GM23338 (cell line): ENCODE measurements at regions not wholly inside any gene's neighbourhood (a gene's known extent, or its start where the extent isn't known, plus 50 kb on each side); places are given as distances from the start of the nearest gene placed in this dataset.

Experiments used
- ATAC-seq: fragments of 200-7000 bp; cut with Tn5 transposase; 3 replicates; pipeline ENCODE4 v1.9.1; 2020
- DNase-seq: peaks from one replicate; pipeline ENCODE4 v3.0.0-alpha.2; 2015; ENCODE audit warnings: low spot score
- H2AFZ ChIP-seq: fragments of 200-600 bp; sonication (generic); 2 replicates; pipeline ENCODE4 v1.8.0; 2016; ENCODE audit warnings: antibody characterized with exemption, mild to moderate bottlenecking, moderate library complexity
- H3F3A ChIP-seq: fragments of 200-600 bp; sonication (generic); replicated peaks from 2 replicates; pipeline ENCODE4 v1.8.0; 2017; ENCODE audit warnings: antibody characterized with exemption, mixed run types, low read depth
- H3K27ac ChIP-seq: fragments of 200-600 bp; sonication (generic); 2 replicates; pipeline ENCODE4 v1.6.1; 2016; ENCODE audit warnings: low read depth
- H3K27me3 ChIP-seq: fragments of 200-600 bp; sonication (generic); 2 replicates; pipeline ENCODE4 v1.8.0; 2016; ENCODE audit warnings: mild to moderate bottlenecking, mixed run types, moderate library complexity; ENCODE audit not compliant: insufficient read depth
- H3K36me3 ChIP-seq: fragments of 200-600 bp; sonication (generic); 2 replicates; pipeline ENCODE4 v1.8.0; 2016; ENCODE audit warnings: mild to moderate bottlenecking; ENCODE audit not compliant: insufficient read depth
- H3K4me1 ChIP-seq: fragments of 200-600 bp; sonication (generic); 2 replicates; pipeline ENCODE4 v1.8.0; 2016; ENCODE audit warnings: mild to moderate bottlenecking, moderate library complexity; ENCODE audit not compliant: insufficient read depth
- H3K4me2 ChIP-seq: fragments of 200-600 bp; sonication (generic); 2 replicates; pipeline ENCODE4 v1.7.1; 2017; ENCODE audit warnings: mixed run types
- H3K4me3 ChIP-seq: fragments of 200-600 bp; sonication (generic); 2 replicates; pipeline ENCODE4 v1.6.1; 2016; ENCODE audit warnings: mixed run types
- H3K79me2 ChIP-seq: fragments of 200-600 bp; sonication (generic); replicated peaks from 2 replicates; pipeline ENCODE4 v1.8.0; 2017; ENCODE audit warnings: mild to moderate bottlenecking; ENCODE audit not compliant: insufficient read depth
- H3K9me2 ChIP-seq: fragments of 200-600 bp; sonication (generic); 2 replicates; pipeline ENCODE4 v1.8.0; 2017; ENCODE audit not compliant: insufficient read depth
- H4K20me1 ChIP-seq: fragments of 200-600 bp; sonication (generic); replicated peaks from 2 replicates; pipeline ENCODE4 v1.8.0; 2017; ENCODE audit warnings: mild to moderate bottlenecking; ENCODE audit not compliant: insufficient read depth
- H3K27ac Mint-ChIP-seq: 2 replicates; pipeline ENCODE4 v1.8.0; 2020; ENCODE audit warnings: inconsistent platforms, mild to moderate bottlenecking, moderate library complexity, mixed read lengths
- H3K27me3 Mint-ChIP-seq: 3 replicates; pipeline ENCODE4 v1.8.0; 2022; ENCODE audit warnings: low read depth, mild to moderate bottlenecking, moderate library complexity, mixed read lengths, inconsistent platforms; ENCODE audit not compliant: insufficient read depth, poor library complexity
- H3K36me3 Mint-ChIP-seq: 3 replicates; pipeline ENCODE4 v1.8.0; 2021; ENCODE audit warnings: low read depth, mild to moderate bottlenecking, inconsistent platforms, moderate library complexity, mixed read lengths
- H3K4me1 Mint-ChIP-seq: 3 replicates; pipeline ENCODE4 v1.8.0; 2020; ENCODE audit warnings: mild to moderate bottlenecking, inconsistent platforms, mixed read lengths
- H3K4me3 Mint-ChIP-seq: 3 replicates; pipeline ENCODE4 v1.8.0; 2021; ENCODE audit warnings: moderate library complexity, mild to moderate bottlenecking, inconsistent platforms, mixed read lengths
- H3K9me3 Mint-ChIP-seq: 3 replicates; pipeline ENCODE4 v1.8.0; 2020; ENCODE audit warnings: moderate library complexity, mild to moderate bottlenecking, inconsistent platforms, mixed read lengths
- EZH2 ChIP-seq: fragments of 200-600 bp; sonication (generic); IDR thresholded peaks from one replicate; pipeline ENCODE4 v1.8.0; 2017; ENCODE audit warnings: antibody characterized with exemption, mild to moderate bottlenecking, low read depth; ENCODE audit not compliant: unreplicated experiment
- EZH2phosphoT487 ChIP-seq: fragments of 200-600 bp; sonication (generic); IDR thresholded peaks from one replicate; pipeline ENCODE4 v1.8.1; 2018; ENCODE audit warnings: antibody characterized with exemption; ENCODE audit not compliant: unreplicated experiment
- JUNB ChIP-seq: IDR thresholded peaks from one replicate; pipeline ENCODE4 v1.6.1; 2016; ENCODE audit warnings: antibody characterized with exemption; ENCODE audit not compliant: unreplicated experiment
- NANOG ChIP-seq: IDR thresholded peaks from 2 replicates; pipeline ENCODE4 v1.6.1; 2016; ENCODE audit warnings: antibody characterized with exemption, borderline replicate concordance
- POLR2AphosphoS5 ChIP-seq: IDR thresholded peaks from 2 replicates; pipeline ENCODE4 v1.6.1; 2016; ENCODE audit warnings: antibody characterized with exemption, low read depth
- STAT1 ChIP-seq: IDR thresholded peaks from one replicate; pipeline ENCODE4 v1.6.1; 2016; ENCODE audit warnings: antibody characterized with exemption; ENCODE audit not compliant: unreplicated experiment
- ZNF114 ChIP-seq: fragments of 250-450 bp; sonication (Bioruptor Pico); IDR thresholded peaks from 2 replicates; pipeline ENCODE4 v1.5.0; 2020; ENCODE audit warnings: mild to moderate bottlenecking, moderate library complexity
- ZNF331 ChIP-seq: fragments of 250-450 bp; sonication (Bioruptor Pico); IDR thresholded peaks from 2 replicates; pipeline ENCODE4 v1.5.0; 2020; ENCODE audit warnings: low read depth, mild to moderate bottlenecking, moderate library complexity
- TF ChIP-seq, protein P1 (sequence below): IDR thresholded peaks from 2 replicates; pipeline ENCODE4 v1.6.1; 2016; ENCODE audit warnings: antibody characterized with exemption
- TF ChIP-seq, protein P2 (sequence below), 2 experiments: fragments of 200-600 bp in 1 of 2; sonication (generic) in 1 of 2; conservative IDR thresholded peaks; 2 replicates each; pipeline versions ENCODE4 v1.5.1 to v1.6.1; 2016 to 2017; ENCODE audit warnings: antibody characterized with exemption in 2 of 2, low read depth in 2 of 2, mild to moderate bottlenecking in 2 of 2, moderate library complexity in 1 of 2
- TF ChIP-seq, protein P3 (sequence below): IDR thresholded peaks from one replicate; pipeline ENCODE4 v1.6.1; 2018; ENCODE audit warnings: antibody characterized with exemption; ENCODE audit not compliant: unreplicated experiment

DNA sequence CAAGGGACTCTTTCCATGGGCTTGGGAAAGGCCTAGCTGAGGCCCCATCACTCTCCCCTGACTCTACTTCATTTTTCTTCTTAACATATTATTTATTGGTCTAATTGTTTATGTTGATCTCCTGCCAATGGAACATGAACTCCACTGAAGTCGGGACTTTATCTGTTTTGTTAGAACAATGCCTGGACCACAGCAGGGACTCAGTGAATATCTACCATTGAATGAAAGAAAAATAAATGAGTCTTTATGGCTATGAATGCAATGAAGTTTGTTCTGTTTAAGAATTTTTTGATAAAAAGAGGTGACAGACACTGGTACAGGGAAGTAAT lies 112.3 kb downstream of the ADAMTS15 start:
- Histone ChIP-seq H3K4me3 (no peak overlapping the region), H3K27ac (no peak overlapping the region), H3K36me3 (no peaks in the 10 kb centered on the region), H3K9me2 (0 out of 2 replicates have a peak, but pooled peaks cover 5% of the 10 kb centered on the region), H2AFZ (no peak overlapping the region), H3K79me2 (no peaks in the 10 kb centered on the region), H4K20me1 (no peaks in the 10 kb centered on the region), H3K4me2 (no peak overlapping the region), H3F3A (no peaks in the 10 kb centered on the region), H3K4me1 (no peaks in the 10 kb centered on the region), H3K27me3 (no peaks in the 10 kb centered on the region)
- no peak for DNase-seq
- Mint-ChIP-seq H3K4me1 (0 out of 3 replicates have a peak, but pooled peaks cover under 1% of the 10 kb centered on the region), H3K27ac (no peak overlapping the region), H3K27me3 (peaks cover 6% of the 10 kb centered on the region), H3K4me3 (no peak overlapping the region), H3K36me3 (no peaks in the 10 kb centered on the region), H3K9me3 (no peaks in the 10 kb centered on the region)
- TF ChIP-seq STAT1 (no peak), ZNF331 (no peak), POLR2AphosphoS5 (no peak), ZNF114 (no peak), NANOG (no peak), EZH2phosphoT487 (no peak), EZH2 (no peak)
- TF ChIP-seq, protein P1, sequence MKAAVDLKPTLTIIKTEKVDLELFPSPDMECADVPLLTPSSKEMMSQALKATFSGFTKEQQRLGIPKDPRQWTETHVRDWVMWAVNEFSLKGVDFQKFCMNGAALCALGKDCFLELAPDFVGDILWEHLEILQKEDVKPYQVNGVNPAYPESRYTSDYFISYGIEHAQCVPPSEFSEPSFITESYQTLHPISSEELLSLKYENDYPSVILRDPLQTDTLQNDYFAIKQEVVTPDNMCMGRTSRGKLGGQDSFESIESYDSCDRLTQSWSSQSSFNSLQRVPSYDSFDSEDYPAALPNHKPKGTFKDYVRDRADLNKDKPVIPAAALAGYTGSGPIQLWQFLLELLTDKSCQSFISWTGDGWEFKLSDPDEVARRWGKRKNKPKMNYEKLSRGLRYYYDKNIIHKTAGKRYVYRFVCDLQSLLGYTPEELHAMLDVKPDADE: no peak
- TF ChIP-seq, protein P2, sequence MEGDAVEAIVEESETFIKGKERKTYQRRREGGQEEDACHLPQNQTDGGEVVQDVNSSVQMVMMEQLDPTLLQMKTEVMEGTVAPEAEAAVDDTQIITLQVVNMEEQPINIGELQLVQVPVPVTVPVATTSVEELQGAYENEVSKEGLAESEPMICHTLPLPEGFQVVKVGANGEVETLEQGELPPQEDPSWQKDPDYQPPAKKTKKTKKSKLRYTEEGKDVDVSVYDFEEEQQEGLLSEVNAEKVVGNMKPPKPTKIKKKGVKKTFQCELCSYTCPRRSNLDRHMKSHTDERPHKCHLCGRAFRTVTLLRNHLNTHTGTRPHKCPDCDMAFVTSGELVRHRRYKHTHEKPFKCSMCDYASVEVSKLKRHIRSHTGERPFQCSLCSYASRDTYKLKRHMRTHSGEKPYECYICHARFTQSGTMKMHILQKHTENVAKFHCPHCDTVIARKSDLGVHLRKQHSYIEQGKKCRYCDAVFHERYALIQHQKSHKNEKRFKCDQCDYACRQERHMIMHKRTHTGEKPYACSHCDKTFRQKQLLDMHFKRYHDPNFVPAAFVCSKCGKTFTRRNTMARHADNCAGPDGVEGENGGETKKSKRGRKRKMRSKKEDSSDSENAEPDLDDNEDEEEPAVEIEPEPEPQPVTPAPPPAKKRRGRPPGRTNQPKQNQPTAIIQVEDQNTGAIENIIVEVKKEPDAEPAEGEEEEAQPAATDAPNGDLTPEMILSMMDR (conservative IDR thresholded peaks at IDR 0.05; ENCODE audit: low read depth in 2 of 2): no peak
- no peak for ATAC-seq

DNA sequence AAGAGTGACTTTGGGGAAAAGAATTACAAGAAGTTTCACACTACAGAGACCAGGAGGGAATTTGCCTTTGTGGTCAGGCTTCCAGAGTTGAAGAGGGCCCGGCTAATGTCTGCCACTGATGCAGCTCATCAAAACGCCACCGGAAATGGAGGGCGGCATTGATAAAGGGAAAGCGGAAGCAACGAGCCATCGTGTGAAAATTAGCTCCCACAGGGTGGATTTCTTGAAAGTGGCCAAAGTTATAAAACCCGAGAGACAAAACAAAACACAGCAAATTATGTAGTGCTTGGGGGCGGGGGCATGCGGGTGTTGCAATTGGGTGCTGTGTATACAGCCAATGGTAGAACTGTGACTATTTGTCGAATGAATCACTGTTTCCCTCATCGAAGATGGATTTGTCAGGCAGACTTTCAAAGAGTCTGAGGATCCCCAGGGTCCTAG lies 113.0 kb downstream of the ADAMTS15 start:
- H3K9me3 Mint-ChIP-seq: no peaks in the 10 kb centered on the region
- no peaks in the 10 kb centered on the region for H3K27me3 ChIP-seq
- no peak overlapping the region for H3K4me2 ChIP-seq
- peak overlapping the region; percentile 56; the same call in 1 of the 2 replicates for H2AFZ ChIP-seq
- no peak for DNase-seq
- ATAC-seq: no peak
- no peaks in the 10 kb centered on the region for H3F3A ChIP-seq
- no peaks in the 10 kb centered on the region for H3K36me3 ChIP-seq
- H3K4me1 ChIP-seq: no peaks in the 10 kb centered on the region
- no peak overlapping the region for H3K4me3 ChIP-seq
- no peaks in the 10 kb centered on the region for H3K36me3 Mint-ChIP-seq
- no peak overlapping the region for H3K27ac Mint-ChIP-seq
- H3K27me3 Mint-ChIP-seq: peaks cover 7% of the 10 kb centered on the region
- 0 out of 2 replicates have a peak, but pooled peaks cover 5% of the 10 kb centered on the region for H3K9me2 ChIP-seq
- H3K4me3 Mint-ChIP-seq: no peak overlapping the region
- H4K20me1 ChIP-seq: no peaks in the 10 kb centered on the region
- H3K79me2 ChIP-seq: no peaks in the 10 kb centered on the region
- H3K4me1 Mint-ChIP-seq: no peaks in the 10 kb centered on the region
- H3K27ac ChIP-seq: no peak overlapping the region
- TF ChIP-seq STAT1 (no peak), EZH2phosphoT487 (no peak), POLR2AphosphoS5 (no peak), JUNB (no peak), EZH2 (no peak), NANOG (no peak)
- TF ChIP-seq, protein P3, sequence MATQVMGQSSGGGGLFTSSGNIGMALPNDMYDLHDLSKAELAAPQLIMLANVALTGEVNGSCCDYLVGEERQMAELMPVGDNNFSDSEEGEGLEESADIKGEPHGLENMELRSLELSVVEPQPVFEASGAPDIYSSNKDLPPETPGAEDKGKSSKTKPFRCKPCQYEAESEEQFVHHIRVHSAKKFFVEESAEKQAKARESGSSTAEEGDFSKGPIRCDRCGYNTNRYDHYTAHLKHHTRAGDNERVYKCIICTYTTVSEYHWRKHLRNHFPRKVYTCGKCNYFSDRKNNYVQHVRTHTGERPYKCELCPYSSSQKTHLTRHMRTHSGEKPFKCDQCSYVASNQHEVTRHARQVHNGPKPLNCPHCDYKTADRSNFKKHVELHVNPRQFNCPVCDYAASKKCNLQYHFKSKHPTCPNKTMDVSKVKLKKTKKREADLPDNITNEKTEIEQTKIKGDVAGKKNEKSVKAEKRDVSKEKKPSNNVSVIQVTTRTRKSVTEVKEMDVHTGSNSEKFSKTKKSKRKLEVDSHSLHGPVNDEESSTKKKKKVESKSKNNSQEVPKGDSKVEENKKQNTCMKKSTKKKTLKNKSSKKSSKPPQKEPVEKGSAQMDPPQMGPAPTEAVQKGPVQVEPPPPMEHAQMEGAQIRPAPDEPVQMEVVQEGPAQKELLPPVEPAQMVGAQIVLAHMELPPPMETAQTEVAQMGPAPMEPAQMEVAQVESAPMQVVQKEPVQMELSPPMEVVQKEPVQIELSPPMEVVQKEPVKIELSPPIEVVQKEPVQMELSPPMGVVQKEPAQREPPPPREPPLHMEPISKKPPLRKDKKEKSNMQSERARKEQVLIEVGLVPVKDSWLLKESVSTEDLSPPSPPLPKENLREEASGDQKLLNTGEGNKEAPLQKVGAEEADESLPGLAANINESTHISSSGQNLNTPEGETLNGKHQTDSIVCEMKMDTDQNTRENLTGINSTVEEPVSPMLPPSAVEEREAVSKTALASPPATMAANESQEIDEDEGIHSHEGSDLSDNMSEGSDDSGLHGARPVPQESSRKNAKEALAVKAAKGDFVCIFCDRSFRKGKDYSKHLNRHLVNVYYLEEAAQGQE: no peak
- TF ChIP-seq, protein P2 (conservative IDR thresholded peaks at IDR 0.05; ENCODE audit: low read depth in 2 of 2): no peak
